Thoracic aorta (tissue), 2 donors: ENCODE measurements at regions not wholly inside any gene's neighbourhood (a gene's known extent, or its start where the extent isn't known, plus 50 kb on each side); places are given as distances from the start of the nearest gene placed in this dataset.

Source experiments
- ATAC-seq: fragments of 150-250 bp; one replicate; pipeline ENCODE4 v1.8.0; 2017; ENCODE audit warnings: low read depth; ENCODE audit not compliant: insufficient number of reproducible peaks, low FRiP score
- DNase-seq: peaks from one replicate; pipeline ENCODE4 v3.0.0-alpha.2; 2020; ENCODE audit warnings: low spot score
- H3K27ac ChIP-seq, 2 donors: fragments of 200-600 bp; sonication (generic); 1 replicate in 1 of 2; 2 replicates in 1 of 2; pipeline ENCODE4 v1.5.1; 2016; ENCODE audit warnings: mild to moderate bottlenecking in 2 of 2, moderate library complexity in 2 of 2
- H3K27me3 ChIP-seq: fragments of 200-600 bp; sonication (generic); replicated peaks from 2 replicates; pipeline ENCODE4 v1.6.0; 2016; ENCODE audit warnings: mild to moderate bottlenecking; ENCODE audit not compliant: insufficient read depth
- H3K36me3 ChIP-seq: fragments of 200-600 bp; sonication (generic); one replicate; pipeline ENCODE4 v1.5.1; 2016
- H3K4me1 ChIP-seq, 2 donors: fragments of 200-600 bp; sonication (generic); 1 replicate in 1 of 2; 2 replicates in 1 of 2; pipeline versions ENCODE4 v1.5.1 to v1.6.0; 2016; ENCODE audit warnings: low read depth in 2 of 2, mild to moderate bottlenecking in 1 of 2; ENCODE audit not compliant: control insufficient read depth in 1 of 2
- H3K4me3 ChIP-seq: fragments of 200-600 bp; sonication (generic); 2 replicates; pipeline ENCODE4 v1.5.1; 2016; ENCODE audit warnings: mild to moderate bottlenecking
- H3K9me3 ChIP-seq: fragments of 200-600 bp; sonication (generic); 2 replicates; pipeline ENCODE4 v1.5.1; 2016
- TF ChIP-seq, protein P1 (sequence below): fragments of 200-600 bp; sonication (generic); IDR thresholded peaks from one replicate; pipeline ENCODE4 v1.5.1; 2019; ENCODE audit warnings: antibody characterized with exemption

DNA sequence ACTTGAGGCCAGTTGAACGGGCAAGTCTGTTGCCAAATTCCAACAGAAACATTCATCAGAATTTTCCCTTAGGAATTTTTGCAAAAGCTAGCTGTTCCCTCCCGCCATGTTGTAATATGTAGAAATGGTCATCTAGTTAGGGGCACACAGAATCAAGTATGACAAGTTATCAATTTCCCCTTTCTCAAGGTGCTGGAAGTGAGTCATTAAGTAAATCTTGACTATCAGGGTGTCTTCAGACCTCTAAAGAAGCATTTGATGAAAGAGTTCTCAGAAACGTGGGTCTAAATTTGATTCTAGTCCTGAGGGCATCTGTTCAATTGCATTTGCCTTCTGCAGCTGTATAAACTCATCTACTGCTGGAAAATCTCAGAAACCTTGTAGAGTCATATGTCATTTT is 123.4 kb upstream of the FRMD4B start:
- DNase-seq (no peak), ATAC-seq (no peak)
- TF ChIP-seq, protein P1, sequence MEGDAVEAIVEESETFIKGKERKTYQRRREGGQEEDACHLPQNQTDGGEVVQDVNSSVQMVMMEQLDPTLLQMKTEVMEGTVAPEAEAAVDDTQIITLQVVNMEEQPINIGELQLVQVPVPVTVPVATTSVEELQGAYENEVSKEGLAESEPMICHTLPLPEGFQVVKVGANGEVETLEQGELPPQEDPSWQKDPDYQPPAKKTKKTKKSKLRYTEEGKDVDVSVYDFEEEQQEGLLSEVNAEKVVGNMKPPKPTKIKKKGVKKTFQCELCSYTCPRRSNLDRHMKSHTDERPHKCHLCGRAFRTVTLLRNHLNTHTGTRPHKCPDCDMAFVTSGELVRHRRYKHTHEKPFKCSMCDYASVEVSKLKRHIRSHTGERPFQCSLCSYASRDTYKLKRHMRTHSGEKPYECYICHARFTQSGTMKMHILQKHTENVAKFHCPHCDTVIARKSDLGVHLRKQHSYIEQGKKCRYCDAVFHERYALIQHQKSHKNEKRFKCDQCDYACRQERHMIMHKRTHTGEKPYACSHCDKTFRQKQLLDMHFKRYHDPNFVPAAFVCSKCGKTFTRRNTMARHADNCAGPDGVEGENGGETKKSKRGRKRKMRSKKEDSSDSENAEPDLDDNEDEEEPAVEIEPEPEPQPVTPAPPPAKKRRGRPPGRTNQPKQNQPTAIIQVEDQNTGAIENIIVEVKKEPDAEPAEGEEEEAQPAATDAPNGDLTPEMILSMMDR: no peak

DNA sequence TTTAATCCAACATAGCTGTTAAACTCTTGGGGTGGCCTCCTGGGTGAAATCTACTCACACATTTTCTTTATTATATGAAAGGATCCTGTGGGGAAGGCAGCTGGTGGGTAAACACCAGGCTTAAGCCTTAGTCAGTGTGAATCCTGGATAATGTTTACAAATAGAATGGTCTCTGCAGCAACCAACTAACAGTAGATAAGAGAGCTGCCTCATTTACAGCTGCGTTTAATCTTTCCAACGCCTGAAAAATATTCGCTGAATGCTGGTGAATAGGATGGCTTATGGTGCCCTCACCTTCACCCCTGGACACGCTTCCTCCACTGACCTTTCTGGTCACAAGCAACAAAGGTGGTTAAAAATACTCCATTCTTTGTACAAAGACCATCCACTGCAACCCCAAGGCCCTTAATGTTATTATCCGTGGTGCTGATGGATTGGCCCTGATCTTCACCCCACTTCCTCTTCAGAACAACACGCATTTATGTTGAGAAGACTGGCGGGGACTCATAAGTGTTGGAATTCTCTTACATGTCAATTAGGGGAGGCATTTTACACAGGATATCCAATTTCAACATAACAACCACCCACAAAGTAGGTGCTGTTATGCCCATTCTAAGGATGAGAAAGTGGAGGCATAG is 120.0 kb upstream of the FRMD4B start:
- no peaks in the 10 kb centered on the region for H3K9me3 ChIP-seq
- no peak for ATAC-seq
- no peak overlapping the region for H3K27ac ChIP-seq
- TF ChIP-seq, protein P1: no peak
- DNase-seq: no peak
- no peak overlapping the region for H3K4me3 ChIP-seq
- H3K27me3 ChIP-seq: no peaks in the 10 kb centered on the region
- no peaks in the 10 kb centered on the region for H3K4me1 ChIP-seq
- no peaks in the 10 kb centered on the region for H3K36me3 ChIP-seq

More for the DNA sequence above, 123.4 kb upstream of the FRMD4B start:
- Histone ChIP-seq H3K27ac (no peak overlapping the region), H3K27me3 (no peaks in the 10 kb centered on the region), H3K4me3 (no peak overlapping the region), H3K9me3 (peaks cover 4% of the 10 kb centered on the region), H3K4me1 (no peaks in the 10 kb centered on the region), H3K36me3 (no peaks in the 10 kb centered on the region)

DNA sequence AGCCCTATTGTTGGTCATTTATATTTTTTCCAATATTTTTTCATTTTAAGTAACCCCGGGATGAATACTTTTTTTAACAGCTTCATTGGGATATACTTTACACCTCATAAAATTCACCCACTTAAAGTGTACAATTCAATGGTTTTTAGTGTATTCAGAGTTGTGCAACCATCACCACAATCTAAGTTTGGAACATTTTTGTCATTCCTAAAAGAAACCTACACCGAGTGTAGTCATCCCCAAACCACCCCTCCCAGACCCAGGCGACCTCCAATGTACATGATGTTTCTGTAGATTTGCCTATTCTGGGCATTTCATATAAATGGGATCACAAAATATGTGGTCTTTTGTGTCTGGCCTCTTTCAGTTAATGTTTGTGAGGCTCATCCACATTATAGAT is 118.3 kb upstream of the FRMD4B start:
- no peak for DNase-seq
- Histone ChIP-seq H3K27ac (no peak overlapping the region), H3K9me3 (no peaks in the 10 kb centered on the region), H3K4me3 (no peak overlapping the region), H3K27me3 (no peaks in the 10 kb centered on the region), H3K4me1 (no peaks in the 10 kb centered on the region), H3K36me3 (no peaks in the 10 kb centered on the region)
- TF ChIP-seq, protein P1: no peak
- ATAC-seq: no peak

DNA sequence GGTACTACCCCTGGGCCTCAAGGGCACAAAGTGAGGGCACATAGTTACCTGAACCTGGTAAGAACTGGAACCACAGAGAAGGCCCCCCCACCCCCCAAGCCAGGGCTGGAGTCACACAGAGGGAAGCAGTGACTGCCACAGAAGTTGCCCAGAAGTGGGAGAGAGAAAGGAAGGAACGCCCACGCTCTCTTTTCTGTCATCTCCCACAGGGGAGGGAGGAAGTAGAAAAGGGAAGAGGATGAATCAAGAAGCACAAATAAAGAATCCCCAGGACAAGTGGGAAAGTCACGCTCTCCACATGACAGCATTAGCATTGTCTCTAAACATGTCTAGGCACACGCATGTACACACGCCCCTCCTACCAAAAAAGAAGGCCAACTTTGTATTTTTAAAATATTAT is 114.7 kb upstream of the FRMD4B start:
- Histone ChIP-seq H3K4me1 (no peaks in the 10 kb centered on the region), H3K36me3 (no peaks in the 10 kb centered on the region), H3K27ac (no peak overlapping the region), H3K4me3 (no peak overlapping the region), H3K27me3 (no peaks in the 10 kb centered on the region), H3K9me3 (no peaks in the 10 kb centered on the region)
- DNase-seq (no peak), ATAC-seq (no peak)
- TF ChIP-seq, protein P1: no peak

DNA sequence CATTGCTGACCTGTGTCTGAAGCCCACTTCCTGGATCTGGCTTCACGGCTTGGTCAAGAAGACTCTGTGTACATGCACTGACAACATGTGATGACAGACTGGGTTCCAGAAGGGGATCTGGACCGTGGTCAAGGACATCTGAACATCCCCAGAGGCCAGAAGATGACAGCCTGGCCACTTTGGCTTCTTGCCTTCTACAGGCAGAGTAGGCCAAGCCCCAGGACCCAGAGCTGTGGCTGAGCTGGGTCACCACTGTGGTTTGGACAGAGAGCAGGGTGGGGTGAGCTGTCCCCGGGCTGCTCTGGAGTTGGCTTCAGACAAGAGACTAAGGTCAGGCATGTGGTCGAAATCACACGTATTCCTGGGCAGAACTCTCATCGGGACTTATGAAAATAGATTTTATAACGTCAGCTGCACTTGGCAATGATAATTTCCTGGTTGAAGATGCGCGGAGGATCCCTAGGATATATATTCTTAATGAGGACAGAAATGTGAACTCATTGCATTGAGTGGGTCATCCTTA is 114.1 kb upstream of the FRMD4B start:
- DNase-seq: no peak
- ATAC-seq: no peak
- H3K27ac ChIP-seq: no peak overlapping the region

More for the DNA sequence above, 114.1 kb upstream of the FRMD4B start:
- H3K4me1 ChIP-seq: no peaks in the 10 kb centered on the region
- TF ChIP-seq, protein P1: no peak
- no peak overlapping the region for H3K4me3 ChIP-seq
- no peaks in the 10 kb centered on the region for H3K9me3 ChIP-seq
- H3K36me3 ChIP-seq: no peaks in the 10 kb centered on the region
- H3K27me3 ChIP-seq: no peaks in the 10 kb centered on the region
